Activated CD4-positive, alpha-beta memory T cell treated with anti-CD3 and anti-CD28 coated beads, Interleukin-2, amount 10 ng/mL, durations not matched to agents 7 days and 5 days (primary cell): ENCODE measurements at regions not wholly inside any gene's neighbourhood (a gene's known extent, or its start where the extent isn't known, plus 50 kb on each side); places are given as distances from the start of the nearest gene placed in this dataset.
"Not testable (repeated sequence)": the region's sequence is repeated elsewhere in the genome, so short reads cannot be mapped to it uniquely, and the experiment has no call there.

Source experiments
- CTCF ChIA-PET: fragments of 350-600 bp; sonication (Branson Sonifier 250); formaldehyde crosslinking; loops from one replicate; lab custom pipeline; 2021; ENCODE audit warnings: antibody characterized with exemption, inconsistent platforms; lab: Charles Lee
- POLR2A ChIA-PET: fragments of 350-600 bp; sonication (Branson Sonifier 250); formaldehyde crosslinking; loops from one replicate; lab custom pipeline; 2021; ENCODE audit warnings: antibody characterized with exemption; lab: Charles Lee
- DNase-seq: peaks from one replicate; pipeline ENCODE4 v3.0.0-alpha.2; 2020
- H3K27ac Mint-ChIP-seq: one replicate; pipeline ENCODE4 v1.8.0; 2021; ENCODE audit warnings: mild to moderate bottlenecking, mixed read lengths
- H3K27me3 Mint-ChIP-seq: one replicate; pipeline ENCODE4 v1.8.0; 2021; ENCODE audit warnings: mixed read lengths
- H3K36me3 Mint-ChIP-seq: one replicate; pipeline ENCODE4 v1.8.0; 2021; ENCODE audit warnings: low read depth, mixed read lengths
- H3K4me1 Mint-ChIP-seq: one replicate; pipeline ENCODE4 v1.8.0; 2021; ENCODE audit warnings: mixed read lengths
- H3K4me3 Mint-ChIP-seq: one replicate; pipeline ENCODE4 v1.8.0; 2021; ENCODE audit warnings: mild to moderate bottlenecking, mixed read lengths
- H3K9me3 Mint-ChIP-seq: one replicate; pipeline ENCODE4 v1.8.0; 2021; ENCODE audit warnings: mixed read lengths

DNA sequence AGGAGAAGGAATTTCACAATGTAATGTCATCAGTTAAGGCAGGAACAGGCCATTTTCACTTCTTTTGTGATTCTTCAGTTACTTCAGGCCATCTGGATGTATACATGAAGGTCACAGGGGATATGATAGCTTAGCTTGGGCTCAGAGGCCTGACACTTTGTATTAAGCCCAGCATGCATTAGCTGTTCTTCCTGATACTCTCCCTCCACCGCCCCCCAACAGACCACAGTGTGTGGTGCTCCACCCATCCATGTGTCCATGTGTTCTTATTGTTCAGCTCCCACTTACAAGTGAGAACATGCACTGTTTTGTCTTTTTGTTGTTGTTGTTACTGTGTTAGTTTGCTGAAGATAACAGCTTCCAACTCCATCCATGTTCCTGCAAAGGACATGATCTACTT, 1453.4 kb downstream of the FAM181B start:
- POLR2A ChIA-PET, DNase-seq, H3K4me3 Mint-ChIP-seq, H3K36me3 Mint-ChIP-seq, H3K27ac Mint-ChIP-seq, CTCF ChIA-PET, H3K27me3 Mint-ChIP-seq, H3K9me3 Mint-ChIP-seq, H3K4me1 Mint-ChIP-seq: not testable (repeated sequence)

GRCh38 chr11:81278991-81279390, 1454.7 kb downstream of the FAM181B start:
- DNase-seq = no peak
- POLR2A ChIA-PET = no interaction called here
- peaks cover 7% of the 10 kb centered on the region for H3K9me3 Mint-ChIP-seq

DNA sequence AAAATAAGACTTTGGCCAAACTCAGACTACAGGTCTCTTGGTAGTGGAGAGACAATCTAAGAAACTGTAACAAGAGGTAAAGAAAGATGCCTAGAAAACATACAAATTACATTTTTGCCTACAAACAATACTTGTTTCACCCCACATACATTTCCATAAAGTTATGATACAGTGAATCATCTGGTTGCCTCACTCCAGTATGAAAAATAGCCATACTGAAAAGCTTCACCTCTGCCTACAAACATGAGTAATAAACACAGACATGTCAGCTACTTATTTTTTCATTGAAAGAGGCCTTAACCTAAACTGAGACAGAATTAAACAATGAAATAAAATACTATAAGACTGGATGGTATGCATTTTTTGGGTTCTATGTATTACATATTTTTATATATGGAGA, 1463.0 kb downstream of the FAM181B start:
- CTCF ChIA-PET = no interaction called here
- POLR2A ChIA-PET = no interaction called here
- DNase-seq = no peak
- Mint-ChIP-seq H3K4me3 (no peak overlapping the region), H3K9me3 (peaks cover 2% of the 10 kb centered on the region), H3K36me3 (no peaks in the 10 kb centered on the region), H3K27ac (no peak overlapping the region), H3K4me1 (no peaks in the 10 kb centered on the region), H3K27me3 (no peaks in the 10 kb centered on the region)

More at GRCh38 chr11:81278991-81279390, 1454.7 kb downstream of the FAM181B start:
- no peak overlapping the region for H3K4me3 Mint-ChIP-seq
- CTCF ChIA-PET = no interaction called here
- no peaks in the 10 kb centered on the region for H3K27me3 Mint-ChIP-seq
- no peaks in the 10 kb centered on the region for H3K36me3 Mint-ChIP-seq
- H3K4me1 Mint-ChIP-seq = no peaks in the 10 kb centered on the region
- no peak overlapping the region for H3K27ac Mint-ChIP-seq

DNA sequence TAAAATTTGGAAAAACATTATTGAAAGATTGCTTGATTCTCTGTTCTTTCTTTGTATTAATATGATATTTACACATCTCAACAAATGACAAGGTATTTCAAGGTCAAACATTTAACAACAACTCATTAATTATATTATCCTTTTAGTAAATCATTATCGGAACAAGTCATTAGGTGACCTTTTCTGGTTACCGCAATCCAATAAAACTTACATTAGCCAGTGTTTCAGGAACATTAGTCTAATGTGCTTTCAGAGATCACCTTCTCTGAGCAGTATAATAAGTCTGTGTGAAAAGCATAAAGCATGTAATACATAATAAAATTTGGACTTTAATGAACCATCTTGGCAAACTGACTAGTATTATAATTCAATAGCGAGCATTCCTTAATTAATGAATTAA, 1466.4 kb downstream of the FAM181B start:
- Mint-ChIP-seq H3K9me3 (peaks cover 2% of the 10 kb centered on the region), H3K4me1 (no peaks in the 10 kb centered on the region), H3K27ac (no peak overlapping the region), H3K36me3 (no peaks in the 10 kb centered on the region), H3K4me3 (no peak overlapping the region), H3K27me3 (no peaks in the 10 kb centered on the region)
- no peak for DNase-seq
- CTCF ChIA-PET = no interaction called here
- POLR2A ChIA-PET = no interaction called here

DNA sequence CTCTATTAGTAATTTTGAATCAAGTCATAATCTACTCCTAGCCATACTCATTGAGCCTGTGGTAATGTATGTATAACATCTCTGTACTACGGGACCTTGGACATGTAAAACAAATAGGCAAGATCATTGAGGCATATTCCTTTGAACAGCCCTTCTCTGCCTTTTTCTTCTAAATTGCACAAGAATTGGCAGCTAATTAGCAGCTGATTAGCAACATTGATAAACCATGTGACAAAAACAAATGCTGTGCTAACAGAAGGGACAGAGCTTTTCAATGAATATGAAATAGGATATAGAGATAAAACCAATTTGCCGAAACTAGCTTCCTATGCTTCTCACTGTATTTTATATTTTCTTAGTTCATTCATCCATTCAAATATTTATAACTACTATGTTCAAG, 1474.2 kb downstream of the FAM181B start:
- H3K4me1 Mint-ChIP-seq = no peaks in the 10 kb centered on the region
- CTCF ChIA-PET = no interaction called here
- no peaks in the 10 kb centered on the region for H3K27me3 Mint-ChIP-seq
- no peak overlapping the region for H3K4me3 Mint-ChIP-seq
- no peak overlapping the region for H3K27ac Mint-ChIP-seq
- peaks cover 2% of the 10 kb centered on the region for H3K9me3 Mint-ChIP-seq
- POLR2A ChIA-PET = no interaction called here
- DNase-seq = no peak
- no peaks in the 10 kb centered on the region for H3K36me3 Mint-ChIP-seq

DNA sequence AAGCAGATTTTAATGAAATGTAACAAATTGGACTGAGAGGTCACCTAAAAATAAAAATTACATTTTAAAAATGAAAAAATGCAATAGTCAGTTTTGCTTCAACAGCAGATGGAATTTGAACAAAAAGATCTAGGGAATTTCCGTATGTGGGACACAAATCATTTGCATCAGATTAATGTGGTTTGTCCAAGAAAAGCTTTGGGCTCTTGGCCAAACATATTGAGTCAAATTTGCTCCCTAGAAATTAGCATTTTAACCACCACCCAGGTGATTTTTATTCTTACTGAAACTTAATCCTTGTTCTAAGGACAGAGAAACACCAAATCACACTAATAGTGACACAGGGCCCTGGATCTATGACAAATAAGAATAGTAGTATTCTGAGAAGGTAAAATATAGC, 1477.8 kb downstream of the FAM181B start:
- POLR2A ChIA-PET = no interaction called here
- no peak for DNase-seq
- Mint-ChIP-seq H3K4me1 (no peaks in the 10 kb centered on the region), H3K27ac (no peak overlapping the region), H3K36me3 (no peaks in the 10 kb centered on the region), H3K27me3 (no peaks in the 10 kb centered on the region), H3K4me3 (no peak overlapping the region), H3K9me3 (peaks cover 2% of the 10 kb centered on the region)
- CTCF ChIA-PET = no interaction called here

DNA sequence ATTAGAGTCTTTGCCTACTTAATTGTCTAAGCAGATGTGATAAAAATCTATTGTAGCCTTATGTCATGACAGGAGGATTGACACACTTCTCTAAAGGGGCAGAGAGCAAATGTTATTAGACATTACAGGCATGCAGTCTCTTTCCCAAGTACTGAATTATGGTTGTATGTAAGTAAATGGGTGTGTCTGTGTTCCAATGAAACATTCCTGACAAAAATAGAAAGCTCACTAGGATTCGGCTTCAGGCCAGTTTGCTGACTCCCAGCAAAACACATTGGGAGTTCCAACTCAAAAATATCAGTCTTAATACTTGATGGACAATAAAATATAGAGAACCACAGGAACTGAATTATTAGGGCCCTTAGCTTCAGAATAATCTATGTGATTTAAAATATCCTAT, 1480.4 kb downstream of the FAM181B start:
- Mint-ChIP-seq H3K36me3 (no peaks in the 10 kb centered on the region), H3K4me3 (no peak overlapping the region), H3K9me3 (peaks cover 4% of the 10 kb centered on the region), H3K27me3 (no peaks in the 10 kb centered on the region), H3K4me1 (no peaks in the 10 kb centered on the region), H3K27ac (no peak overlapping the region)
- DNase-seq = no peak
- ChIA-PET POLR2A (no interaction called here), CTCF (no interaction called here)

DNA sequence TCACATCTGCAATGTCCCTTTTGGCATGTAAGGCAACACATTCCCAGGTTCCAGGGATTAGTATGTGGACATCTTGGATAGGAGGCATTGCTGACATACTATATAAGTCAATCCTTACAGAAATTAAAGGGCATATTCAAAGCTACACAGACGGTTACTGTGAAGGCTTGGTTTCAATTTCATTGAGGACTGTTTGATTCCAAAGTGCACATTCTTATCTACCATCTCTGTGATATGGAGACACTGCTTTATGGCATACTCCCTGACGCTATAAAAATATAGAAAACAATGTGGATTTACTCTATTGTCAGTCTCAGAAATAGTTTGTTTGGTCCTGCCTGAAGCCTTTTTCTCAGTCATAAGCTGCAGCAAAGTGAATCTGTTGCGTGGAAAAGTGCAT, 1486.7 kb downstream of the FAM181B start:
- H3K36me3 Mint-ChIP-seq = no peaks in the 10 kb centered on the region
- H3K9me3 Mint-ChIP-seq = peaks cover 7% of the 10 kb centered on the region
- ChIA-PET CTCF (no interaction called here), POLR2A (no interaction called here)
- no peak overlapping the region for H3K4me3 Mint-ChIP-seq
- no peaks in the 10 kb centered on the region for H3K4me1 Mint-ChIP-seq
- H3K27me3 Mint-ChIP-seq = no peaks in the 10 kb centered on the region
- no peak overlapping the region for H3K27ac Mint-ChIP-seq
- DNase-seq = no peak

DNA sequence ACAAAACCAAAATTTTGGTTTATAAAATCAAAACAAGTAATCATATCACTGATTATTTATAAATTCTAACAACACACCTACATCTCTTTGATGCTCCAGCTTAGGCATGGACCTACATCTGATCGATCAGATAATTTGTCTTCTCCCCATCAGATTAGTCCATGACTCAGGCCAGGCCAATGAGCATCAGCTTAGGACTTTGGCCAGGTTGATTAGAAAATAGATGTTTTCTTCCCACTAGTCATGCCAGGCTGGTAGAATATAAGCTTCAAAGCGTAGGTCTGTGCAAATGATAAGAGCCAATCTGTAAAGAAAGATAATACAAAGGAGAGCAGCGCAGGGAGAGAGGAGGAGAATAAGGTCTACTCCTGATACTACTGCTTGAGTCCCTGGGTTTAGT, 1487.9 kb downstream of the FAM181B start:
- Mint-ChIP-seq H3K4me1 (no peaks in the 10 kb centered on the region), H3K27me3 (no peaks in the 10 kb centered on the region), H3K36me3 (no peaks in the 10 kb centered on the region), H3K9me3 (peaks cover 7% of the 10 kb centered on the region), H3K4me3 (no peak overlapping the region), H3K27ac (no peak overlapping the region)
- DNase-seq = no peak
- POLR2A ChIA-PET = no interaction called here
- CTCF ChIA-PET = no interaction called here

DNA sequence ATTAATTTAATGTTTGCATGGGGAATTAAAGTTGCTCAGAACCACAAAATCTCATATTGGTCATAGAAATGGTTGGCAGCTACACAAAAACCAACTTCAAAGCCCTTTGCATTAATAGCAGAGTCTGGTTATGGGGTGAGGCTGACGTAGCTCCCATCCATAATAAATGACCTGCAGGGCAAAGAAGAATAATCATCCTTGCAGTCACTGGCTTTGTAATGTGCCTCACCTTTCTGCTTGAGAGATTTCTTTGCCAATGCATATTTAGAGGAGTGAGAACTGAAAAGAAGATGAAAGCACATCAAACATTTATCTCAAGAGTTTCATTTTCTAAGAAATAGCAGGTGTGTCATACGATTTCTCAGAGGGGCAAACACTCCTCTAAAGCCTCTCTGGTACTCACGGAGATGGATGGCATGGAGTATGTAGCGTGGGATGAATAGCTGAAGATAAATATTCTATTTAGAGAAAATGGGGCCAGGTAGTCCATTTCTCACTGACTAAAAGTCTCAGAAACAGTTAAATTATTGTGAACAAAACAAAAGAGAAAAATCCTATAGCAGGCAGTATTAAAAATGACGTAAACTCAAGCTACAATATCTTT, 1491.9 kb downstream of the FAM181B start:
- H3K9me3 Mint-ChIP-seq = no peaks in the 10 kb centered on the region
- no peaks in the 10 kb centered on the region for H3K4me1 Mint-ChIP-seq
- ChIA-PET POLR2A (no interaction called here), CTCF (no interaction called here)
- no peaks in the 10 kb centered on the region for H3K27me3 Mint-ChIP-seq
- no peak overlapping the region for H3K4me3 Mint-ChIP-seq
- H3K36me3 Mint-ChIP-seq = no peaks in the 10 kb centered on the region
- DNase-seq = no peak
- no peak overlapping the region for H3K27ac Mint-ChIP-seq

DNA sequence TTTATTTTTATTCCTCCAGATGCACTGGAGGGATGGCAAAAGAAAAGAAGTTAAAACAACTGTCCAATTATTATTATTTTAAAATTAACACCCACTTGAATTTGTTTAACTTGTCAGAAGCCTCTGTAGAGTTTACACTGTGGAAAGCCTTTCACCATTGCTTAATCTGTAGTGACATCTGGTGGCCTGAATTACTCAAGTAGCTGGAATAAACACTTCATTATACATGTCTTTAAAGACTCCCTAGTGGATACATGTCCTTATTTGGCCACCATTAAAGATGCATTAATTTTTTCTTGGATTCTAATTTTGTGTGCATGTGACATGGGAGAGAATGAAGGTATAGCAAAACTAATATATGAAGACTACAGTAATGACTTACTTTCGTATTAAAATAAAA, 1496.5 kb downstream of the FAM181B start:
- no peak overlapping the region for H3K27ac Mint-ChIP-seq
- H3K4me3 Mint-ChIP-seq = no peak overlapping the region
- no peaks in the 10 kb centered on the region for H3K4me1 Mint-ChIP-seq
- H3K36me3 Mint-ChIP-seq = no peaks in the 10 kb centered on the region
- POLR2A ChIA-PET = no interaction called here
- H3K9me3 Mint-ChIP-seq = no peaks in the 10 kb centered on the region
- CTCF ChIA-PET = no interaction called here
- no peak for DNase-seq
- no peaks in the 10 kb centered on the region for H3K27me3 Mint-ChIP-seq

DNA sequence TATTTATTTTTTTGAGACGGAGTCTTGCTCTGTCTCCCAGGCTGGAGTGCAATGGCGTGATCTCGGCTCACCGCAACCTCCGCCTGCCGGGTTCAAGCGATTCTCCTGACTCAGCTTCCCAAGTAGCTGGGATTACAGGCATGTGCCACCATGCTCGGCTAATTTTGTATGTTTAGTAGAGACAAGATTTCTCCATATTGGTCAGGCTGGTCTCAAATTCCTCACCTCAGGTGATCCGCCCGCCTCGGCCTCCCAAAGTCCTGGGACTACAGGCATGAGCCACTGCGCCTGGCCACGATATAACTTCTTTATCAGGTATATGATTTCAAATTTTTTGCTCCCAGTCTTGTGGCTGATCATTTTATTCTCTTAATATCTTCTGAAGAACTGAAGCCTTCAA, 1506.3 kb downstream of the FAM181B start:
- DNase-seq, H3K4me3 Mint-ChIP-seq, H3K4me1 Mint-ChIP-seq, CTCF ChIA-PET, H3K27ac Mint-ChIP-seq, H3K36me3 Mint-ChIP-seq, POLR2A ChIA-PET, H3K27me3 Mint-ChIP-seq, H3K9me3 Mint-ChIP-seq: not testable (repeated sequence)

DNA sequence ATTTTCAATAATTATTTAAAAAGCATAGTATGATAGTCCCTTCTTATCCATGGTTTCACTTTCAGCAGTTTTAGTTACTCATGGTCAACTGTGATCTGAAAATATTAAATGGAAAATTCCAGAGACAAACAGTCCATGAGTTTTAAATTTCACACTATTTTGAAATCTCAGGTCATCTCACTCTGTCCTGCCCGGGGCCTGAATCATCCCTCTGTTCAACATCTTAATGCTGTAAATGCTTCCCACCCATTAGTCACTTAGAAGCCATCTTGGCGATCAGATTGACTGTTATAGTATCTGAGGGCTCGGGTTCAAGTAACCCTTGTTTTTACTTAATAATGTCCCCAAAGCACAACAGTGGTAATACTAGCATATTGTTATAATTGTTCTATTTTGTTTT, 1509.3 kb downstream of the FAM181B start:
- Mint-ChIP-seq H3K27ac (no peak overlapping the region), H3K4me3 (no peak overlapping the region), H3K9me3 (peaks cover 12% of the 10 kb centered on the region), H3K36me3 (no peaks in the 10 kb centered on the region), H3K4me1 (no peaks in the 10 kb centered on the region), H3K27me3 (no peaks in the 10 kb centered on the region)
- ChIA-PET POLR2A (no interaction called here), CTCF (no interaction called here)
- no peak for DNase-seq

GRCh38 chr11:81222491-81222890, 1511.2 kb downstream of the FAM181B start:
- CTCF ChIA-PET = no interaction called here
- H3K36me3 Mint-ChIP-seq = no peaks in the 10 kb centered on the region
- no peak overlapping the region for H3K4me3 Mint-ChIP-seq
- POLR2A ChIA-PET = no interaction called here
- H3K9me3 Mint-ChIP-seq = peaks cover 12% of the 10 kb centered on the region
- no peaks in the 10 kb centered on the region for H3K4me1 Mint-ChIP-seq
- no peak overlapping the region for H3K27ac Mint-ChIP-seq
- DNase-seq = no peak
- H3K27me3 Mint-ChIP-seq = no peaks in the 10 kb centered on the region
